ENCODE measurements at regions not wholly inside any gene's neighbourhood (a gene's known extent, or its start where the extent isn't known, plus 50 kb on each side); places are given as distances from the start of the nearest gene placed in this dataset.
A peak's percentile ranks its signal among the peaks of the same experiment; 100 is the strongest.
"Not testable (repeated sequence)": the region's sequence is repeated elsewhere in the genome, so short reads cannot be mapped to it uniquely, and the experiment has no call there.

DNA sequence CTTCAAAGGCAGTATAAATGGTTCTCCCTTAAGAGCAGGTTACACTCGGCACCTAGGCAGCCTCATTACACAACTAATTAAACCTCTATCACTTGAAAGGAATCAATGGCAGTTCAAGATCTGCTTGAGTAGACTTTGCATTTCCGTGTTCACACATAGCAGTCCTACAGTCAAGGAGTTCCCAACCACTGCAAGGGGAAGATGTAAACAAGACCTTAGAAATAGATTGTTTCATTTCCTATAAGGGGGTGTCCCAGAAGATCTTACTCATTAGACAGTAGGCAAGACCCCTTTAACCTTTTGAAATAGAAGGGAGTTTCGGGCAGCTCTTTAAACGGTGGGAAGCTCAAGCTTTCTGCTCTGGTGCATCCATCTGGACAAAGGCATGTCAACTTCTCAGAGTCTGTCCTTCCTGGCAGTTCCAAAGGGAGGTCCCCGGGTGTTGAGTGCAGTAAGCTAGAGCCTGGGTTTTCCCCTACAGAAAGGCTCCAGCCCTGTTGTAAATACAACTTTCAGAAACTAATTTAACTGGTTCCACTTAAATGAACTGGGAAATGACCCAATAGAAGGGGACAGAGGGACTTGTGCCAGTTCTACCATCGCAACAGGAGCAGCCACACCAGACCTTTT lies 150.8 kb downstream of the RBMX2 start:
- no peak for DNase-seq

DNA sequence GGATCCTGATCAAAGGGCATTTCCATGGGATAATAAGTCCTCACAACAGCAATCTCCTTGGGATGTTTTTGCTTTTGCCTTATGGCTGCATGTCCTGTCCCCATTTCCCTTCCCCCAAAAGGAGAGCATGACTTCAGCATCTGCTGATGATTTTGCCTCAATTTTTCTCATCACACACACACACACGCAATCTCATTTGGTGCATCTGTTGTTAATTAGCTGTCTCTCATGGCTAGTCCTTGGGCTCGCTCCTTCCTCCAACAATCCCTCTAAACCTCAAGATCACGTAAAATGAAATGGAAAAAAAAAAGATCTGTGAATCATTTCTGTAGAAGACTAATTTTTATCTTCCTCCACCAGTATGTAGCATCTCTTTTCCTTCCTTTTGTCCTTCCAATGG lies 153.6 kb downstream of the RBMX2 start:
- DNase-seq, result peak; percentile 90

DNA sequence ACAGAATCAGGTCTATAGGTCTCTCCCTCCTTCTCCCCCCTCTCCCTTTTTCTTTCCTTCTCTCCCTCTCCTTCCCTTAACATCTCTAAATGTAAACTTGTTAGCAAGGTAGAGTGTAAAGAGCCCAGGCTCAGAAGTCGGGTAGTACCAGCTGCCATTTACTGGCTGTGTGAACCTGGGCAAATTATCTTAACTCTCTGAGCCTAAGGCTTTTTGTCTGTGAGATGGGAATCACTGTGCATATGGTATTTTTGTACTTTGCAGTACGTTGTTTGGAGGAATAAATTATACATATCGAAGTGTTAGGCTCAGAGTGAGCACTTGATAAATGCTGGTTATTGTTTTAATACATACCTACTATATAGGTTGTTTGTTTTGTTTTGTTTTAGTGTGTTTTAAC lies 154.0 kb downstream of the RBMX2 start:
- DNase-seq, result no peak

DNA sequence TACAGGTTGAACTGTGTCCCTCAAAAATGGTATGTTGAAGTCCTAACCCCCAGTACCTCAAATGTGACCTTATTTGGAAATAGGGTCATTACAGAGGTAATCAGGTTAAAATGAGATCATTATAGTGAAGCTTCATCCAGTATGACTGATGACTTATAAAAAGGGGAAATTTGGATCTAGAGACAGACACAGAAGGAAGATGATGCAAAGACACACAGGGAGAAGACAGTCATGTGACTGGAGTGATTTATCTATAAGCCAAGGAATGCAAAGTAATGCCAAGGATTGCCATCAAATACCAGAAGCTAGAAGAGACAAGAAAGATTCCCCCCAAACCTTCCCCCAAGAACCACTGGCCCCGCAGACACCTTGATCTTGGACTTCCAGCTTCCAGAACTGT lies 155.2 kb downstream of the RBMX2 start:
- peak; percentile 30 for DNase-seq

DNA sequence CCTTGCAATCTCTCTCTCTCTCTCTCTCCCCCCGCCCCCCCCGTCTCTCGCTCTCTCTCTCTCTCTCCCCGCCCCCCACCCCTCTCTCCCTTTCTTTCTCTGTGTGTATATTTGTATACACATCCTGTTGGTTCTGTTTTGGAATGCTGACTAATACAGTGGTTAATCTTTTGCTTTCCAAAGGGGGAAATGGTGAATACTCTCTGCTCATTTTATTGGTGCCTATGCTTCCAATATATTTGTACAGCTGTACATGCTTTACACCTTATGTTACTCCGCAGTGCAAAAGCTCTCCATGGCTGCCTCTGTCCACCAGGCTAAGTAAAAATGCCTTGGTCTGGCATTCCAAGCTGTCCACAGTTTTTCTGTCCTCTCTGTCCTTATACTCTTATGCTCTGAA lies 158.8 kb downstream of the RBMX2 start:
- peak; percentile 52 for DNase-seq

DNA sequence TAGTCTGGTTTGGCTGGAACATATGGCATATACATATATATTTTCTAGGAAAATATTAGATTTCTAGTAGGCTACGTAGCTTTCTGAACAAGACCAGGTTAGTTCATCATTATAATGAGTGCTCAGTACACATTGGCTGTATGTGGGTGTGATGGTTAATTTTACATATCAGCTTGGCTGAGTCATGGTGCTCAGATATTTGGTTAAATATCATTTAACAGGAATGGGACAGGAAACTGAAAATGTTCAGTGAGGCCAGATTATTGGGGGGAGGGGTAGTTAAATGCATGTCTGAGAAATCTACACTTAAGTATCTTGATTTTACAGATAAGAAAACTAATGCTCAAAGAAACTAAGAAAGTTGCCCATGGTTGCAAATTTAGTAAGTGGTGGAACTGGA lies 160.1 kb downstream of the RBMX2 start:
- peak; percentile 71 for DNase-seq

DNA sequence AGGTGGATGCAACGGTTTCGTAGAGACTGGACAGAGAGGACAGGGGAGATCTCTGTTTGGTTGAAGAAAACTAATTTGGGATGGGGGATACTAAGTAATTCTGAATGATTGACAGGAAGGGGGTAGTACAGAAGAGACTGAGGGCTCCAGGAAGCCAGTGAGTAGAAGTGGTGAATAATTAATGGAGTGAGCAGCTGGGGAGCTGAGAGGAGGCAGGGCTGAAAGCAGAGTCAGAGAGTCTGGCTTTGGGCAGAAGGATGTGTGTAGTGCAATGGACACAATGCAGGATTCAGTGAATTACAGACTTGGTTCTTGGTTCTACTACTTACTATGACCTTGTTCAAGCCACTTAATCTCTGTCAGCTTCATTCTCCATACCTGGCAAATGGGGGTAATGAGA lies 161.7 kb downstream of the RBMX2 start:
- DNase-seq, result no peak

DNA sequence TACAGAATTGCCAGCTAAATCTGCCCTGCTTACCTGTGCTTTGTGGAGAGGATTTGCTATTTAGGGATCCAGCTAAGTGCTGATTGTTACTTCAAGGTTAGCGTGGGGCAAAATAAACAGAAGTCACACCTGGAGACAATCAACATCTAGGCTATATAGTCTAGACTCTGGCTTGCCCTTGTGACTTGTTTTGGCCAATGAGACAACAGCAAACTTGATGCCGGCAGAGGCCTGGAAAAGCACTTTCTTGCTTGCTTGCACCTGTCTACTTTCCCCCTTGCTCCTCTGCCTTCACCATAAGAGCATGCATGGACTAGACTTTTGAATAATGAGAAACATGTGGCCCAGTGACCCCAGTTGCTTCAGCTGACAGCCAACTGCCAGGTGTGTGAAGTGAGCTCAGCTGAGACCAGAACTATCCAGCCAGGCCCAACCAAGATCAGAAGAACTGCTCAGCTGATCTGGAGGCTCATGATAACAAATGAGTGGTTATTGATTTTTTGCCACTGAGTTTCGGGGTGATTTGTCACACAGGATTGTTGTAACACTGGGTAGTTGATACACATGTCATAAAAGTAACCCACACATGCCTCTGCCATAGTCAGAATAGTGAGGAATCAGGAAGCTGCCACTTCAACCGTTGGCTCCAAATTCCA lies 164.4 kb downstream of the RBMX2 start:
- no peak for DNase-seq

DNA sequence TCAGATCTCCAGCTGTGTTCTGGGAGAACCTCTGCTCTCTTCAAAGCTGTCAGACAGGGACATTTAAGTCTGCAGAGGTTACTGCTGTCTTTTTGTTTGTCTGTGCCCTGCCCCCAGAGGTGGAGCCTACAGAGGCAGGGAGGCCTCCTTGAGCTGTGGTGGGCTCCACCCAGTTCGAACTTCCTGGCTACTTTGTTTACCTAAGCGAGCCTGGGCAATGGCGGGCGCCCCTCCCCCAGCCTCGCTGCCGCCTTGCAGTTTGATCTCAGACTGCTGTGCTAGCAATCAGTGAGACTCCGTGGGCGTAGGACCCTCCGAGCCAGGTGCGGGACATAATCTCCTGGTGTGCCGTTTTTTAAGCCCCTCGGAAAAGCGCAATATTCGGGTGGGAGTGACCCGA lies 171.2 kb downstream of the RBMX2 start:
- DNase-seq, result not testable (repeated sequence)

All from fibroblast of skin of right biceps (primary cell).